NCI-H128 (cell line): ENCODE measurements at regions not wholly inside any gene's neighbourhood (a gene's known extent, or its start where the extent isn't known, plus 50 kb on each side); places are given as distances from the start of the nearest gene placed in this dataset.

ENCODE experiments used
- DNase-seq: peaks from one replicate; lab custom pipeline; 2025; ENCODE audit not compliant: unreplicated experiment; lab: John Stamatoyannopoulos, UW

DNA sequence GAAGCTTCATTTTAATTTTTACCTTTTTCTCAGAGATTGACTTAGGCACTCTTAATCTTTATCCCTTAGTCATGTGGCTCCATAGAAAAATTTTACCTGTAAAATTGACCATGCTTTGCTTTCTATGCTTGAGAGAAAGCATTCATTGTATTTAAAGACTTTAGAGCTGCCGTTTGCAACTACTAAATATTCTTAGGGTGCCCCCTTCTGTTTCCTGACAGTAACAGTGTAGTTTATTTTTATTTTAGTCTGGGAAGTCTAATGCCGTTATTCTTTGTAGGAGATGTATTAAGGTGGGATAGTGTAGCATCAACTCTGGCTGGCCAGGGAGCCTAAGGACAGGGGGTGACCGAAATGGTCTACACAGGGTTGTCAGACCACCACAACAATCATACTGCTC is 84.5 kb upstream of the SYNPR start:
- DNase-seq, result no peak

DNA sequence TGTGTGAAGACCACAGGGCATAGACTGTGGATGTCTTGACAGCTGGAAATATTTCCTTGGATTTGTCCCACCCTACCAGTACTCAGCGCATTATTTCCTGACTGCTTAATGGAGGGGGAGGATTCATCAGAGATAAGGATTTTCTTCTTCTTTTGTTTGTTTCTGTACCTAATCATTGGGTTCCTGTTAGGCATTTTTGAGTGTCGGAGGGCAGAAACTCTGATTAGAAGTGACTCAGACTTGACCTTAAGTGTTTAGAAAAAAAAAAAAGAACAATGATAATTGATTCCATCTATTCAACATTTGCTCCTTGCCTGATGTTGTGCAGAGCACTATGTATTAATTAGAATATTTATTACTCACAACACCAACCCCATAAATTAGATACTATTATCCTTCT is 78.5 kb upstream of the SYNPR start:
- no peak for DNase-seq

DNA sequence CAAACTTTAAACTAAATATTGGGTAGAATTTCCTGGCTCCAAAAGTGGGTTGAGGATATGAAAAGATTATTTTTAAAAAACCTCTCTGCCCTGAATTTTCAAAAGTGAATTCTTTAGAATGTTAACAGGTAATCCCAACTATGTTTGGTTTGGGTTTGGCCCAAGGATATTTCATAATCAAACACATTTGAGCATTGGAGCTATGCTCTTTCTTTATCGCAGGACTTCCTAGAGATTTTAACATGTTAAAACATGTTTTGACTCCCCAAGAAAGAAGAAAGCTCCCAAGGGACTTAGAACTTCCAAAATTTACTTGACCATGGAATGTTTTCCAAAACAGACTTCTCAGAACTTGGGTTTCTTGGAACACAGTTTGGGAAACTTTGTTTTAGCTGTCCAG is 75.6 kb upstream of the SYNPR start:
- no peak for DNase-seq

GRCh38 chr3:63207066-63207590 is 71.0 kb upstream of the SYNPR start:
- no peak for DNase-seq

- DNase-seq, result no peak
Measured at GRCh38 chr3:63228087-63228486, 50.0 kb upstream of the SYNPR start.
